Upper lobe of left lung (tissue), 6 donors: ENCODE measurements at regions not wholly inside any gene's neighbourhood (a gene's known extent, or its start where the extent isn't known, plus 50 kb on each side); places are given as distances from the start of the nearest gene placed in this dataset.
A peak's percentile ranks its signal among the peaks of the same experiment; 100 is the strongest.

Experiments
- ATAC-seq, 2 donors: fragments of 200-7000 bp; cut with Tn5 transposase; one replicate each; pipeline ENCODE4 v1.9.1; 2022; ENCODE audit warnings: mild to moderate bottlenecking in 2 of 2, moderate library complexity in 2 of 2; ENCODE audit not compliant: low FRiP score in 2 of 2
- DNase-seq, 2 donors: peaks; one replicate each; pipeline ENCODE4 v3.0.0-alpha.2; 2019 to 2020
- H3K27ac ChIP-seq, 4 donors: fragments of 200-600 bp; sonication (generic); one replicate each; pipeline ENCODE4 v1.5.1; 2016 to 2019
- H3K27me3 ChIP-seq, 4 donors: fragments of 200-600 bp; sonication (generic); one replicate each; pipeline ENCODE4 v1.5.1; 2017 to 2019
- H3K36me3 ChIP-seq, 4 donors: fragments of 200-600 bp; sonication (generic); one replicate each; pipeline ENCODE4 v1.5.1; 2016 to 2019
- H3K4me1 ChIP-seq, 4 donors: fragments of 200-600 bp; sonication (generic); one replicate each; pipeline ENCODE4 v1.5.1; 2018 to 2019
- H3K4me3 ChIP-seq, 4 donors: fragments of 200-600 bp; sonication (generic); one replicate each; pipeline ENCODE4 v1.5.1; 2017 to 2019; ENCODE audit warnings: mild to moderate bottlenecking in 2 of 4, moderate library complexity in 1 of 4
- H3K9me3 ChIP-seq, 4 donors: fragments of 200-600 bp; sonication (generic); one replicate each; pipeline ENCODE4 v1.5.1; 2018 to 2019
- CTCF ChIP-seq, 6 experiments: fragments of 450-650 bp in 4 of 6; fragments of 200-600 bp in 2 of 6; sonication (generic) in 2 of 6; IDR thresholded peaks; one replicate each; pipeline ENCODE4 v1.5.1; 2016 to 2019; ENCODE audit warnings: antibody characterized with exemption in 6 of 6
- EP300 ChIP-seq, 4 donors: sonication (generic); formaldehyde crosslinking; IDR thresholded peaks; one replicate each; pipeline ENCODE4 v1.5.1; 2017; ENCODE audit warnings: antibody characterized with exemption in 4 of 4, control low read depth in 2 of 4
- POLR2A ChIP-seq, 4 donors: fragments of 450-650 bp; IDR thresholded peaks; one replicate each; pipeline ENCODE4 v1.5.1; 2016 to 2017; ENCODE audit warnings: antibody characterized with exemption in 4 of 4, mild to moderate bottlenecking in 2 of 4
- POLR2AphosphoS5 ChIP-seq, 2 donors: sonication (generic); formaldehyde crosslinking; IDR thresholded peaks; one replicate each; pipeline ENCODE4 v1.5.1; 2017; ENCODE audit warnings: antibody characterized with exemption in 2 of 2
- WGBS, 2 donors: methylation state at CpG; one replicate each; pipeline ENCODE4 v1.1.5; 2017 to 2018; 5-methylcytosine and 5-hydroxymethylcytosine counted together
- donor health status: DM: no; HTN: no; CAD: no; lungs with moderate emphysema.
- donor health status: DM: no; HTN: yes; CAD: no; lungs with severe emphysema.

- Histone ChIP-seq H3K36me3 (no peaks in the 10 kb centered on the region), H3K27me3 (no peaks in the 10 kb centered on the region), H3K4me3 (no peak overlapping the region), H3K9me3 (no peaks in the 10 kb centered on the region), H3K4me1 (peaks cover 0 to 25% (median 13%) of the 10 kb centered on the region in 4 donors), H3K27ac (no peak overlapping the region)
- DNase-seq, result no peak
- no peak for TF ChIP-seq CTCF (IDR thresholded peaks at IDR 0.05)
- no peak for TF ChIP-seq POLR2AphosphoS5 (IDR thresholded peaks at IDR 0.05)
- TF ChIP-seq EP300 (IDR thresholded peaks at IDR 0.05), result no peak
- no peak for TF ChIP-seq POLR2A (IDR thresholded peaks at IDR 0.05)
- ATAC-seq, result no peak
Measured at GRCh38 chr5:52705720-52706119, 82.0 kb upstream of the ITGA1 start.

GRCh38 chr5:52706775-52707174 lies 80.9 kb upstream of the ITGA1 start:
- ATAC-seq (no peak), DNase-seq (no peak)
- Histone ChIP-seq H3K9me3 (no peaks in the 10 kb centered on the region), H3K4me1 (peaks cover 0 to 25% (median 13%) of the 10 kb centered on the region in 4 donors), H3K27ac (no peak overlapping the region), H3K4me3 (no peak overlapping the region), H3K36me3 (no peaks in the 10 kb centered on the region), H3K27me3 (no peaks in the 10 kb centered on the region)
- WGBS, 2 donors, result 88% methylated on average over 2 to 5 of the region's 5 CpGs
- TF ChIP-seq POLR2AphosphoS5 (IDR thresholded peaks at IDR 0.05) (no peak), POLR2A (IDR thresholded peaks at IDR 0.05) (no peak), EP300 (IDR thresholded peaks at IDR 0.05) (no peak), CTCF (IDR thresholded peaks at IDR 0.05) (no peak)

- WGBS, 2 donors, result 69 to 81% methylated on average over 2 of the region's 2 CpGs
- TF ChIP-seq POLR2A (IDR thresholded peaks at IDR 0.05), result no peak
- TF ChIP-seq POLR2AphosphoS5 (IDR thresholded peaks at IDR 0.05), result no peak
- TF ChIP-seq EP300 (IDR thresholded peaks at IDR 0.05), result no peak
- no peak for TF ChIP-seq CTCF (IDR thresholded peaks at IDR 0.05)
Measured at GRCh38 chr5:52707616-52708015, 80.1 kb upstream of the ITGA1 start.

DNA sequence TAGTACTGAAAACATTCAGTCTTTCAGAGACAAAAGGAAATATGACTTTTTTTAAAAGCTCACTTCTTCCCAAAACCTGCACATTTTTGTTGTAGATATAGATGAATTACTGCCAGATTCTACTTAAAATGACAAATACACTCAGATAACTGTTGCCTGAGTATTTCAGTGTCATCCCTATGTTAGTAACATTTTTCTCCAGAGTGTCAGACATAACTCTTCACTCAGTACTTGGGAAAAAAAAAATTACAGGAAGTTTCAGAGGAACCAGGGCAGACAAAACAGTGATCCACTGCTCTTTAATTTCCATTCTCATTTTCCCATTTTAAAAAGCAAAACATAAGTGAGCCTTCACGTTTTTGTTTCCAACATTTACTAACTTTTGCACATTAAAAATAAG lies 79.3 kb upstream of the ITGA1 start:
- Histone ChIP-seq H3K9me3 (no peaks in the 10 kb centered on the region), H3K36me3 (no peaks in the 10 kb centered on the region), H3K4me3 (no peak overlapping the region), H3K4me1 (peaks cover 0 to 25% (median 13%) of the 10 kb centered on the region in 4 donors), H3K27ac (no peak overlapping the region), H3K27me3 (no peaks in the 10 kb centered on the region)
- WGBS, 2 donors, result 26 to 38% methylated on average over 1 of the region's 1 CpG
- no peak for ATAC-seq
- TF ChIP-seq POLR2A (IDR thresholded peaks at IDR 0.05) (no peak), POLR2AphosphoS5 (IDR thresholded peaks at IDR 0.05) (no peak)
- DNase-seq, result no peak

More at GRCh38 chr5:52707616-52708015, 80.1 kb upstream of the ITGA1 start:
- H3K27ac ChIP-seq, result no peak overlapping the region
- H3K9me3 ChIP-seq, result no peaks in the 10 kb centered on the region
- H3K36me3 ChIP-seq, result no peaks in the 10 kb centered on the region
- DNase-seq, result no peak
- no peaks in the 10 kb centered on the region for H3K27me3 ChIP-seq
- no peak for ATAC-seq
- H3K4me1 ChIP-seq, result peaks cover 0 to 25% (median 13%) of the 10 kb centered on the region in 4 donors
- no peak overlapping the region for H3K4me3 ChIP-seq

DNA sequence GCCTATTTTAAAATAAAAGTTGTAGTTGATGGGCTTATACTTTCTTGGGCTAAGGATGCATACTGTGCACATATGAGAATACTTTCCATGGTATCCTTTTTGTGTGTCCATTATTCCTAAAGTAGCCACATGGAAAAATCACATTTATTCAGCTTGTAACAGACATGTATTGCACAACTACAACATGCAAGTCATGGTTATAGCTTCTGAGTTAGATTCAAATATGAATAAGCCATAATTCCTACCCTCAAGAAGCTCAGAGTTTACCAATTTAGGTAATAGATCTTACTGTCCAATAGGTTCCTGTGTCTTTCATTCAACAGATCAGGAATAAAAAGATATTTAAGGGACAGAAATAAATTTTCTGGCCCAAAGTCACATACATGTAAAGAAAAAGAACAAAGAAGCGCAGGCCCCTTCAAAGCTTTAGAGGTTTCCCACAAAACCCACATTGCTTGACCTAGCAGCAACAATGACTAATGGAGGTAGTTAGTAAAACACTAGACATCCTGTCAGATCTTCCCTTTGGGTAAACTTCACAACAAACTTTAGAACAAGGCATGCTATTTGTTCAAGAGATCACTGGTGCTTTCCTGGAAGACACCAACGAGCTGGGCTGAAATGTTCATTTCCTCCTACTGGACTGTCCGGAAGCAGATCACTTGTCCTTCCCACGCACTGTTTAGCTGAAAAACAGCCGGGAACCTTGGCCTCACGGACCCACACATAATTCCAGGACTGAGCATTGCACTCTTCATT lies 78.4 kb upstream of the ITGA1 start:
- H3K27ac ChIP-seq, result peak overlapping the region; percentile 13 to 36 (median 14)
- peak; percentile 24 to 68 for TF ChIP-seq POLR2AphosphoS5 (IDR thresholded peaks at IDR 0.05)
- no peak for TF ChIP-seq CTCF (IDR thresholded peaks at IDR 0.05)
- no peak for TF ChIP-seq EP300 (IDR thresholded peaks at IDR 0.05)
- peaks cover 0 to 25% (median 13%) of the 10 kb centered on the region in 4 donors for H3K4me1 ChIP-seq
- 42 to 47% methylated on average over 6 of the region's 6 CpGs for WGBS, 2 donors
- DNase-seq (no peak), ATAC-seq (no peak)
- no peaks in the 10 kb centered on the region for H3K9me3 ChIP-seq
- no peak overlapping the region for H3K4me3 ChIP-seq
- no peaks in the 10 kb centered on the region for H3K36me3 ChIP-seq
- H3K27me3 ChIP-seq, result no peaks in the 10 kb centered on the region
